ENCODE measurements at regions not wholly inside any gene's neighbourhood (a gene's known extent, or its start where the extent isn't known, plus 50 kb on each side); places are given as distances from the start of the nearest gene placed in this dataset.
"Not testable (repeated sequence)": the region's sequence is repeated elsewhere in the genome, so short reads cannot be mapped to it uniquely, and the experiment has no call there.

DNA sequence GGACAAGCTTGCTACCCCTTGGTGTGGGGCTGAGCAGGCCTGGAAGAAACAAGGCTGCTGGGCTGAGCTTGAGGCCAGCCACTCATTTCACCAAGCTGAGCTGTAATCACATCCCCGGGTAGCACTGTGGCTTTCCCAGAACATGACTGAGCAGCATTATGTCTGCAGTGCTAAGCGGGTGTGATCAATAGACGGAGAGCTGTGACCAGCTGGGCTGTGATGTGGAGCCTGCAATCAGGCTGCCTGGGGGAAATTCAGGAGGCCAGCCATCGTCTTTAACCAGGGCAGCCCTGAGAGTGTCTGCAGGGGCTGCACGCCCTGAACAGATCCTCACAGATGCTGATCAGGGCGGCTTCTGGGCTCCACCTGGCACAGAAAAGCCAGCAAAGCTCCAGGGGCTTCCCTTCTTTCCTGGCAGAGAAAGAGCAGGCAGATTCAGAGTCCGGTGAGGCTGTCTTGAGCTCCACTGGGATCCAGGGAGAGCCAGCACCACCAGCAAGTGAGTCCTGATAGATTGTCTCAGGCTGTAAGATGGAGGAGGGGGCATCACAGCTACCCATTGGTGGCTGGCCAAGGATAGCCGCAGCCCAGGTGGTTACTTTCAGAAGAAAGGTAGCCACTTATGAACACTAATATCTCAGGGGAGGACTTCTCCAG is 165.9 kb downstream of the NRN1 start:
- no peak overlapping the region for H3K27ac ChIP-seq (ENCODE audit: low read depth, low read length)
- peaks cover 46% of the 10 kb centered on the region for H3K27me3 ChIP-seq (ENCODE audit: control insufficient read depth, low read length)
- no peak overlapping the region for H3K4me2 ChIP-seq (ENCODE audit: low read length)
- H3K36me3 ChIP-seq (ENCODE audit: control insufficient read depth, low read length), result no peaks in the 10 kb centered on the region
- H3K9me2 ChIP-seq (replicated peaks; ENCODE audit: control insufficient read depth, low read length), result no peaks in the 10 kb centered on the region
- H3K4me1 ChIP-seq (ENCODE audit: control insufficient read depth, low read length), result no peaks in the 10 kb centered on the region
- H3K9me3 ChIP-seq (ENCODE audit: control insufficient read depth, insufficient read depth, low read length), result no peaks in the 10 kb centered on the region
- no peak overlapping the region for H3K4me3 ChIP-seq (ENCODE audit: low read length)
- no peaks in the 10 kb centered on the region for H4K20me1 ChIP-seq (ENCODE audit: control insufficient read depth, insufficient read depth, low read depth, low read length)
- no peak for TF ChIP-seq EZH2phosphoT487 (IDR thresholded peaks at IDR 0.05; ENCODE audit: borderline replicate concordance, low read length)
- TF ChIP-seq, protein P1, sequence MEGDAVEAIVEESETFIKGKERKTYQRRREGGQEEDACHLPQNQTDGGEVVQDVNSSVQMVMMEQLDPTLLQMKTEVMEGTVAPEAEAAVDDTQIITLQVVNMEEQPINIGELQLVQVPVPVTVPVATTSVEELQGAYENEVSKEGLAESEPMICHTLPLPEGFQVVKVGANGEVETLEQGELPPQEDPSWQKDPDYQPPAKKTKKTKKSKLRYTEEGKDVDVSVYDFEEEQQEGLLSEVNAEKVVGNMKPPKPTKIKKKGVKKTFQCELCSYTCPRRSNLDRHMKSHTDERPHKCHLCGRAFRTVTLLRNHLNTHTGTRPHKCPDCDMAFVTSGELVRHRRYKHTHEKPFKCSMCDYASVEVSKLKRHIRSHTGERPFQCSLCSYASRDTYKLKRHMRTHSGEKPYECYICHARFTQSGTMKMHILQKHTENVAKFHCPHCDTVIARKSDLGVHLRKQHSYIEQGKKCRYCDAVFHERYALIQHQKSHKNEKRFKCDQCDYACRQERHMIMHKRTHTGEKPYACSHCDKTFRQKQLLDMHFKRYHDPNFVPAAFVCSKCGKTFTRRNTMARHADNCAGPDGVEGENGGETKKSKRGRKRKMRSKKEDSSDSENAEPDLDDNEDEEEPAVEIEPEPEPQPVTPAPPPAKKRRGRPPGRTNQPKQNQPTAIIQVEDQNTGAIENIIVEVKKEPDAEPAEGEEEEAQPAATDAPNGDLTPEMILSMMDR (IDR thresholded peaks at IDR 0.05; ENCODE audit: low read depth, low read length, poor library complexity, severe bottlenecking), result no peak
- no peaks in the 10 kb centered on the region for H3K79me2 ChIP-seq (ENCODE audit: control insufficient read depth, low read length)
- no peaks in the 10 kb centered on the region for H3F3A ChIP-seq (ENCODE audit: control insufficient read depth, insufficient read depth)

GRCh38 chr6:5838656-5839396 is 167.9 kb downstream of the NRN1 start:
- no peaks in the 10 kb centered on the region for H3K79me2 ChIP-seq (ENCODE audit: control insufficient read depth, low read length)
- H3K4me2 ChIP-seq (ENCODE audit: low read length), result no peak overlapping the region
- no peaks in the 10 kb centered on the region for H3K9me2 ChIP-seq (replicated peaks; ENCODE audit: control insufficient read depth, low read length)
- TF ChIP-seq, protein P1 (IDR thresholded peaks at IDR 0.05; ENCODE audit: low read depth, low read length, poor library complexity, severe bottlenecking), result no peak
- TF ChIP-seq EZH2phosphoT487 (IDR thresholded peaks at IDR 0.05; ENCODE audit: borderline replicate concordance, low read length), result no peak
- H3K36me3 ChIP-seq (ENCODE audit: control insufficient read depth, low read length), result no peaks in the 10 kb centered on the region
- H3K4me3 ChIP-seq (ENCODE audit: low read length), result no peak overlapping the region
- no peaks in the 10 kb centered on the region for H3K9me3 ChIP-seq (ENCODE audit: control insufficient read depth, insufficient read depth, low read length)
- no peaks in the 10 kb centered on the region for H3F3A ChIP-seq (ENCODE audit: control insufficient read depth, insufficient read depth)
- H3K27ac ChIP-seq (ENCODE audit: low read depth, low read length), result no peak overlapping the region
- H4K20me1 ChIP-seq (ENCODE audit: control insufficient read depth, insufficient read depth, low read depth, low read length), result no peaks in the 10 kb centered on the region
- peaks cover 27% of the 10 kb centered on the region for H3K27me3 ChIP-seq (ENCODE audit: control insufficient read depth, low read length)
- H3K4me1 ChIP-seq (ENCODE audit: control insufficient read depth, low read length), result no peaks in the 10 kb centered on the region

DNA sequence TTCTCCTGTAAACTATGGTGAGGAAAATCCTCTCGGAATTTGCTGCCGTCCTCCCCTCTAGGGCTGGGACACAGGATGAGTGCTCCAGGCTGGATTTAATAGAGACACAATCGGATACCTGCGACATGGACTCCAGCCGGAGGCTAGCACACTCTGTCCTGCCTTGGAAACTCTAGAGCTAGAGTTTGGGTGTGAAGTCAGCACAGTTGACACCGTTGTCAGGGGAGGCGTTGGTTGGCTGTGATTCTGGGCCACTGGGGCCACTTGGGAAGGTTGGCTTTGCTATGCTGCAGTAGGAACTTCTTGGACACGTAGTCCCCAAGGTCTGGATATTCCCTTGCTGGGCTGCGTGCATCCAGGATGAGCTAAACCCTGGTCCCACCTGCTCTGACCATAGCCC is 169.4 kb downstream of the NRN1 start:
- no peak for TF ChIP-seq EZH2phosphoT487 (IDR thresholded peaks at IDR 0.05; ENCODE audit: borderline replicate concordance, low read length)
- TF ChIP-seq, protein P1 (IDR thresholded peaks at IDR 0.05; ENCODE audit: low read depth, low read length, poor library complexity, severe bottlenecking), result no peak

DNA sequence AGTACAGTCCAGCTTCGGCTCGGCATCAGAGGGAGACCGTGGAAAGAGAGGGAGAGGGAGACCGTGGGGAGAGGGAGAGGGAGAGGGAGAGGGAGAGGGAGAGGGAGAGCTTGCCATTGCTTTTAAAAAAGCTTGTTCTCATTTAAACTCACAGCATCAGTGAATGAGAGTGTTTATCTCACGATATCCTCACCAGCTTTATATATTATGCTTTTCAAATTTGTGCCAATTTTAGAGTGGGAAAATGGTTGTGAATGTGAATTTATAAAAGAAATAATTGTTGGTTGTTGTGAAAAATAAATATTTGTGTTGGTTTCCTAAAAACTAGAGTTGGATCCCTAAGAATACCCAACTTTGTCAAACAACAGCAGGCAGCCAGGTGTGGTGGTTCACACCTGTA is 170.1 kb downstream of the NRN1 start:
- H3K9me3 ChIP-seq (ENCODE audit: control insufficient read depth, insufficient read depth, low read length); H3K27ac ChIP-seq (ENCODE audit: low read depth, low read length); H3K79me2 ChIP-seq (ENCODE audit: control insufficient read depth, low read length); H3K9me2 ChIP-seq (replicated peaks; ENCODE audit: control insufficient read depth, low read length); H3K27me3 ChIP-seq (ENCODE audit: control insufficient read depth, low read length); H3K4me2 ChIP-seq (ENCODE audit: low read length); H3K4me3 ChIP-seq (ENCODE audit: low read length); H3F3A ChIP-seq (ENCODE audit: control insufficient read depth, insufficient read depth); H4K20me1 ChIP-seq (ENCODE audit: control insufficient read depth, insufficient read depth, low read depth, low read length); H3K36me3 ChIP-seq (ENCODE audit: control insufficient read depth, low read length): not testable (repeated sequence)
- H3K4me1 ChIP-seq (ENCODE audit: control insufficient read depth, low read length), result peaks cover 19% of the 10 kb centered on the region

More for the DNA sequence above, 169.4 kb downstream of the NRN1 start:
- Histone ChIP-seq H3F3A (ENCODE audit: control insufficient read depth, insufficient read depth) (no peaks in the 10 kb centered on the region), H3K4me3 (ENCODE audit: low read length) (no peak overlapping the region), H3K4me2 (ENCODE audit: low read length) (no peak overlapping the region), H3K9me3 (ENCODE audit: control insufficient read depth, insufficient read depth, low read length) (no peaks in the 10 kb centered on the region), H3K4me1 (ENCODE audit: control insufficient read depth, low read length) (peaks cover 12% of the 10 kb centered on the region), H3K9me2 (replicated peaks; ENCODE audit: control insufficient read depth, low read length) (no peaks in the 10 kb centered on the region), H4K20me1 (ENCODE audit: control insufficient read depth, insufficient read depth, low read depth, low read length) (no peaks in the 10 kb centered on the region), H3K27me3 (ENCODE audit: control insufficient read depth, low read length) (peaks cover 14% of the 10 kb centered on the region), H3K27ac (ENCODE audit: low read depth, low read length) (no peak overlapping the region), H3K79me2 (ENCODE audit: control insufficient read depth, low read length) (no peaks in the 10 kb centered on the region), H3K36me3 (ENCODE audit: control insufficient read depth, low read length) (no peaks in the 10 kb centered on the region)
